ENCODE measurements at regions not wholly inside any gene's neighbourhood (a gene's known extent, or its start where the extent isn't known, plus 50 kb on each side); places are given as distances from the start of the nearest gene placed in this dataset.

- no peak for TF ChIP-seq CTCF (IDR thresholded peaks at IDR 0.05)
- no peak for TF ChIP-seq POLR2A (IDR thresholded peaks at IDR 0.05)
These were observed 62.7 kb upstream of the PELI2 start for GRCh38 chr14:56055511-56055910.

Measured in ovary (tissue), 3 donors.